NCI-H1417 (cell line): ENCODE measurements at regions not wholly inside any gene's neighbourhood (a gene's known extent, or its start where the extent isn't known, plus 50 kb on each side); places are given as distances from the start of the nearest gene placed in this dataset.

Source experiments
- DNase-seq, 3 experiments: peaks; one replicate each; lab custom pipeline; 2025; lab: John Stamatoyannopoulos, UW

DNA sequence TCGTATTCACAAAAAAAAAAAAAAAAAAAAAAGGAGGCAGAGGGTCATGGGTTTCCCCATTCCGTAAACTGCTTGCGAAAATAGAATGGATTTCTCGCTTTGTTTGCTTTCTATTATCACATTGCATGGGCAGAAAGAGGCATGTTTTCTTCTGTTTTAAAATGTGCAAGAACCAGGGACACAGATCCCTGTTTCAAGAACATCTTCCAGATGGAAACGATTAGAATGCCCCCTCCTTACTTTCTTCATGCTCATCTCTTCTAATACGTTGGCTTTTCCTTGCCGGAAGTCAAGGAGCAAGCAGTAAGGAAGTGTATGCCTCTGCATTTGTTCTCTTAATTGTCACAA, 51.0 kb upstream of the ZNF516 start:
- peak in 2 of 3 experiments; percentile 48 to 84 for DNase-seq

DNA sequence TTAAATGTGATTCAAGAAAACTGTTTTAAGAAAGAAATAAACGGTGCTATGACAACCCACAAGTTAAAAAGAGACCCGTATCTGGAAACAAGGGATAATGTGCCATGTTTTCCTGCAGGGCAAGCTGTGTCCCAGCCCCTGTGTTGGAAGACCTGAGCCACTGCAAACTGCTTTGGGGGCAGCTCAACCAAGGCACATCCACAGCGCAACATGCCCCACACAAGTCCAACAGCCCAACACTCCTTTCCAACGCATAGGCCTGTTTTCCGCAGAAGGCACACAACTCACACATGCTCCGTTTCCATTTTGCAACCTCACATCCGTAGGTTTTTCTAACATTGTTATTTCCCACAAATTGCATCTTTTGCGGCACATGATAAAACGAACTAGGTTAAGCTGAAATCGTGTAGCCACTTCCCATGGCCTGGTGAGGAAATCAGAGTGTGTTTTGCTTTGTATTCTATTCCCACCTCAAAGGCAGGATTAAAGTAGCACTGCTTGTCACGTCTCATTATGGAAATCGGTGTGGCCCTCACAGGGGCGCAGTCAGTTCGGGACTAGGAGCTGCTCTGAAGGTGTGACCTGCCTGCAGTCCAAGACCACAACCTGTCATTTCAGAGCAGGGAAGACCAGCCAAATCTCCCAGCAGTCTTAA, 50.5 kb upstream of the ZNF516 start:
- DNase-seq, result no peak

DNA sequence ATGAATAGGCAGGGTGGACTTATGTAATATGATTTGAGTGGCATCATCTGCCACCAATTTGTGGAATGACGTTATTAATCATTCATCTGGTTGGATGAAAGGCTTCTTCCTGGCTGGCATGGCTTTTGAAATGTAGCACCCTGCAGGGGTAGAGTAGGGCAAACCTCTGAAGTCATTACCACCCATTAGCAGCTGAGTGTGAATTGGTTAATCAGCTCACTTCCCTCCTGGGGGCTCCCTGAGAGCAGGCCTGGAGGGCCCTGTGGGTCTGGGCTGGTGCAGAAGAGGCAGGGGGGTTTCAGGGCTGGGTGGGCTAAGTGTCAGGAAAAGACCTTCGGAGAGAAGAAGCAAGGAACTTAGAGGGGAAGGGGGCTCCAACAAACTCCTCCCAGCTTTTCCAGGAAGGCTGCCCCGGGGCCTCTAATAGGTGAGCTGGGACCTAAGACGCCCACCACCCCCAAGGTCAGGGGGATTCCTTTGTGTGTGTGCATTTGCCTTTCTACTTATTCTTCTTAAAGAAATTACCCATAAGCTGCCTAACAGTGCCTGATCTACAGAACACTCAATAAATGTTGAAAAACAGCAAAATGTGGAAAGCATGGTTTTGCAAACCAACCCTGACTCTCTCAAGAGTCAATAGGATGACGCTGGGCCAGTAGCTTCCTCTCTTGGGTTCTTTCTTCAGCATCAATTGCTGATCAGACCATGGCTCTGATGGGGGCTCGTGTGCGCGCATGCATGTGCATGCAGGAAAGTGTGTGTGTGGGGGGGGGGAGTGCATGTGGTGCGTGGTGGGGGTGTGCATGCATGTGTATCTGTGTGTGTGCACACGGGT, 49.7 kb upstream of the ZNF516 start:
- DNase-seq, result peak in 2 of 3 experiments; percentile 80 to 95
